ENCODE measurements at regions not wholly inside any gene's neighbourhood (a gene's known extent, or its start where the extent isn't known, plus 50 kb on each side); places are given as distances from the start of the nearest gene placed in this dataset.

DNA sequence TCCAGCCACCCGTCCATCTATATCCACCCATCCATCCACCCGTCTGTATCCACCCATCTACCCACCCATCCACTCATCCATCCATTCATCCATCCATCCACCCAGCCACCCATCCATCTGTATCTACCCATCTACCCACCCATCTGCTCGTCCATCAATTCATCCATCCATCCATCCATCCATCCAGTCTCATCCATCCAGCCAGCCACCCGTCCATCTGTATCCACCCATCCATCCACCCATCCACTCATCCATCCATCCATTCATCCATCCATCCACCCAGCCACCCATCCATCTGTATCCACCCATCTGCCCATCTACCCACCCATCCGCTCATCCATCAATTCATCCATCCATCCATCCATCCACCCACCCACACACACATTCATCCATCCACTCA is 73.2 kb downstream of the UNCX start:
- Histone ChIP-seq H3K27me3 (ENCODE audit: insufficient read depth, low read depth) (peaks cover 91% of the 10 kb centered on the region), H3K27ac (no peak overlapping the region), H4K20me1 (ENCODE audit: insufficient read depth) (no peaks in the 10 kb centered on the region; the same call in 1 of the 2 replicates), H3K36me3 (ENCODE audit: low read depth) (no peaks in the 10 kb centered on the region), H3K4me1 (replicated peaks; ENCODE audit: insufficient read depth) (no peaks in the 10 kb centered on the region), H3K4me2 (no peak overlapping the region), H3K4me3 (no peak overlapping the region), H3K9me2 (ENCODE audit: insufficient read depth) (no peaks in the 10 kb centered on the region), H3F3A (ENCODE audit: insufficient read depth, low read depth) (no peaks in the 10 kb centered on the region), H3K79me2 (ENCODE audit: low read depth) (no peaks in the 10 kb centered on the region), H2AFZ (no peak overlapping the region), H3K9me3 (ENCODE audit: insufficient read depth, low read depth) (no peaks in the 10 kb centered on the region)
- TF ChIP-seq CTCF (conservative IDR thresholded peaks at IDR 0.05) (no peak), EZH2 (IDR thresholded peaks at IDR 0.05; ENCODE audit: low read depth) (no peak)
- intact Hi-C loops (cut with micrococcal nuclease; ENCODE audit: unreplicated experiment) = no loop called here
- no TSS peak for BruUV-seq (replicated peaks)
- ChIA-PET POLR2A (ENCODE audit: unreplicated experiment) (no interaction called here), CTCF (no interaction called here)
- no peak for DNase-seq

DNA sequence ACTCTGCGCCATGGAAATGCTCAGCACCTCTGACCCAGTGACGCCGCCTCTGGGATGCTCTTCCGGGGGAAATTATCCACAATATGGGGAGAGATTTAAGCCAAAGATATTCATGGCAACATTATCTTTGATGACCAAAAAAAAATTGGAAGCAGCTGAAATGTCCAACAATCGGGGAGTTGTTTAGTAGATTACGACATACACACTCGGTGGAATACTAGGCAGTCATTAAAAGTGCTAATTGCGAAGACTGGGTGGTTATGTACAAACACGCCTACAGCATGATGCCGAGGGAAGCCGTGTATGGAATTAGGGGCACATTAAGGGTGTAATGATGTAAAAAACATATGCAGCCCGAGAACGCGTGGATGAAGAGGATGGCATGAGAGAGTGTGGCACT is 75.2 kb downstream of the UNCX start:
- Histone ChIP-seq H3K36me3 (ENCODE audit: low read depth) (no peaks in the 10 kb centered on the region), H4K20me1 (ENCODE audit: insufficient read depth) (no peaks in the 10 kb centered on the region; the same call in 1 of the 2 replicates), H3K27me3 (ENCODE audit: insufficient read depth, low read depth) (peaks cover 91% of the 10 kb centered on the region), H3K4me3 (no peak overlapping the region), H2AFZ (no peak overlapping the region), H3K9me3 (ENCODE audit: insufficient read depth, low read depth) (no peaks in the 10 kb centered on the region), H3K4me1 (replicated peaks; ENCODE audit: insufficient read depth) (no peaks in the 10 kb centered on the region), H3F3A (ENCODE audit: insufficient read depth, low read depth) (no peaks in the 10 kb centered on the region), H3K4me2 (no peak overlapping the region), H3K27ac (no peak overlapping the region), H3K79me2 (ENCODE audit: low read depth) (no peaks in the 10 kb centered on the region), H3K9me2 (ENCODE audit: insufficient read depth) (no peaks in the 10 kb centered on the region)
- ChIA-PET POLR2A (ENCODE audit: unreplicated experiment) (no interaction called here), CTCF (no interaction called here)
- DNase-seq = peak in 1 of 2 experiments; percentile 11
- no TSS peak for BruUV-seq (replicated peaks)
- TF ChIP-seq EZH2 (IDR thresholded peaks at IDR 0.05; ENCODE audit: low read depth) (no peak), CTCF (conservative IDR thresholded peaks at IDR 0.05) (no peak)
- intact Hi-C loops (cut with micrococcal nuclease; ENCODE audit: unreplicated experiment) = no loop called here

- no peak overlapping the region for H3K27ac ChIP-seq
- no peaks in the 10 kb centered on the region for H3K9me3 ChIP-seq (ENCODE audit: insufficient read depth, low read depth)
- H3K4me1 ChIP-seq (replicated peaks; ENCODE audit: insufficient read depth) = no peaks in the 10 kb centered on the region
- no TSS peak for BruUV-seq (replicated peaks)
- ChIA-PET POLR2A (ENCODE audit: unreplicated experiment) (no interaction called here), CTCF (no interaction called here)
- H2AFZ ChIP-seq = no peak overlapping the region
- H3K79me2 ChIP-seq (ENCODE audit: low read depth) = no peaks in the 10 kb centered on the region
- H3K4me3 ChIP-seq = no peak overlapping the region
- no peak for DNase-seq
- no peaks in the 10 kb centered on the region for H3K9me2 ChIP-seq (ENCODE audit: insufficient read depth)
- H4K20me1 ChIP-seq (ENCODE audit: insufficient read depth) = no peaks in the 10 kb centered on the region; the same call in 1 of the 2 replicates
- no peaks in the 10 kb centered on the region for H3F3A ChIP-seq (ENCODE audit: insufficient read depth, low read depth)
- no peak overlapping the region for H3K4me2 ChIP-seq
- H3K27me3 ChIP-seq (ENCODE audit: insufficient read depth, low read depth) = peaks cover 89% of the 10 kb centered on the region
- TF ChIP-seq EZH2 (IDR thresholded peaks at IDR 0.05; ENCODE audit: low read depth) (no peak), CTCF (conservative IDR thresholded peaks at IDR 0.05) (no peak)
- no peaks in the 10 kb centered on the region for H3K36me3 ChIP-seq (ENCODE audit: low read depth)
- intact Hi-C loops (cut with micrococcal nuclease; ENCODE audit: unreplicated experiment) = no loop called here
Observed at GRCh38 chr7:1309290-1309689, 76.6 kb downstream of the UNCX start.

All from PC-9 (cell line).